HG02852 (cell line): ENCODE measurements at regions not wholly inside any gene's neighbourhood (a gene's known extent, or its start where the extent isn't known, plus 50 kb on each side); places are given as distances from the start of the nearest gene placed in this dataset.
"Not testable (repeated sequence)": the region's sequence is repeated elsewhere in the genome, so short reads cannot be mapped to it uniquely, and the experiment has no call there.

Experiments
- ATAC-seq: cut with Tn5 transposase; IDR thresholded peaks from one replicate; pipeline ENCODE4 v1.9.1; 2021; ENCODE audit warnings: mild to moderate bottlenecking, moderate library complexity; ENCODE audit not compliant: unreplicated experiment

DNA sequence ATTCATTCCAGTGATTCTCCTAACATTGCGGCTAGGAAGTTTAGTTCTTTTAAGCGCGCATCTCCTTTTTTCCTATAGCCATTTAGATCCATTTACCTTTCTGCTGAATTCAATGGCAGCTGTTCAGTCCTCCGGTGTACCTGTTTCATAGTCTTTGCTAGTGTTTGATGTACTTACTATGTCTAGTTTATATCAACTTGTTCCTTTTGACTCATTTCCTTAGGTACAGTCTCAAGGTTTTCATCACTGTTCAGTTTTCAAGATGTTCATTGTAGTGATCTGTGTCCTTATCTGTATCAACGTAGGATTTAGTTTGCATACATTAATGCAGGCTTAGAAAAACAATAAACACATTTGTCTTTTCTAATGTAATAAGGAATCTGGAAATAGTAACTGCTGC lies 59.0 kb upstream of the MBNL1 start:
- no peak for ATAC-seq

DNA sequence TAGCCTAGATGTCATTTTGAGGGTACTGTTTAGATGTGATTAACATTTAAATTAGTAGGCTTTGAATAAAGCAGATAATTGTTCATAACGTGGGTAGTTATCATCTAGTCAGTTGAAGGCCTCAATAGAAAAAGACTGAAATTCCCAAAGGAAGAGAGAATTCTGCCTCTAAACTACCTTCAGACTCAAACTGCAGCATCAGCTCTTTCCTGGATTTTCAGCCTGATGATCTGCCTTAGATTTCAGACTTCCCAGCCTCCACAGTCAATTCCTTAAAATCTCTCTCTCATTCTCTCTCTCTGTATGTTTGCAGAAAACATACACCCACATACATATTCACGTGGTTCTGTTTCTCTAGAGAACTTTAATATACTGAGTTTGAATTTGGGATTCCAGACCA lies 58.0 kb upstream of the MBNL1 start:
- ATAC-seq: no peak

DNA sequence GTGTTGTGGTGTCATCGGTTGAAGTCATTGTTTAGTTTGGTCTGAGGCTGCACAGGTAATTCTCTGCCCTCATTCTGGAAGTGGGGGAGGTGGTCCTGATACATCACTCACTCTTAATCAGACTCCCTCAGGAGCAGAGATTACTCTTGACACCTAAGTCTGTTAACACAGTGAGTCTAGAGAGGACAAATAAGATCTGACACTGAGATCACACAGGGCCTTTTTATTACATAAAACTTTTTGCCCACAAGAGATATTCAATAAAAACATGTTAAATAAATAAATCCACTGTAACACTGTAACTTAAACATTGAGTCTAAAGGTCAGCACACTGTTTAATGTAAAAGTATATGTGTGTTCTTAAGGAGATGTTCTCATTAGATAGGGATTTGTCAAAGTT lies 57.1 kb upstream of the MBNL1 start:
- no peak for ATAC-seq

DNA sequence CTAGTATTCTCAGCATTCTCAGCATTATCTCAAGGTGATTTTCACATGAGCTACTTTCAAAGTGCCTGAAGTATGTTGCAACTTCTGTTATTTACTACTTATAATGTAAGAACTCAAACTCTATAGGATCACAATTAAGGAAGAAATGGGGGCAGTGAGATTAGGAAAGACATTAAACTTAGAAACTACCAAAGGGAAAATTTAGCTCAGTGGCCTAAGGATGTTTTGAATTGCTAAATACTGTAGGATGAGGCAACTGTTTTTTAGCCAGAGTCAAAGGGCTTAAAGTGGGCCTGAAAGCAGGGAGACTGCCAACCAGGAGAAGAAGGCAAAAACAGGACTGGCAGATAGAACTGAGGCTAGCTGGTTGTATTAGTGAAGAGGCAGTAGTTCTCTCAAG lies 55.5 kb upstream of the MBNL1 start:
- ATAC-seq: no peak

DNA sequence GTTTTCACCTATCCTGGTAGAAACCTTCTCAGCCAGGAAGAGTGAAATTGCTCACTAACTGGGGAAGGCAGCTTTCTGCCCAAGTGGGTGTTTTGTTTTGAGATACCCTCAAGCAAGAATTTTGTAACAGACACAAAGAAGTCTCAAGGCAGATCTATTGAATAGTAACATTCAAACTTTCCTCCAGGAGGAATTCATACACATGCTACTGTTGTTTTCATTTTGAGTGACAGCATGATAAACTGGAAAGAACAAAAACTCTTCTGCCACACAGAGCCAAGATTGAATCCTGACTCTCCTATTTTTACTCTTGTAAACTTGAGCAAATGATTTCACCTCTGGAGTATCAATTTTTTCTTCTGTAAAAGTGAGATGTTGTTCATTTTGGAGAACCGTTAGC lies 54.8 kb upstream of the MBNL1 start:
- no peak for ATAC-seq

DNA sequence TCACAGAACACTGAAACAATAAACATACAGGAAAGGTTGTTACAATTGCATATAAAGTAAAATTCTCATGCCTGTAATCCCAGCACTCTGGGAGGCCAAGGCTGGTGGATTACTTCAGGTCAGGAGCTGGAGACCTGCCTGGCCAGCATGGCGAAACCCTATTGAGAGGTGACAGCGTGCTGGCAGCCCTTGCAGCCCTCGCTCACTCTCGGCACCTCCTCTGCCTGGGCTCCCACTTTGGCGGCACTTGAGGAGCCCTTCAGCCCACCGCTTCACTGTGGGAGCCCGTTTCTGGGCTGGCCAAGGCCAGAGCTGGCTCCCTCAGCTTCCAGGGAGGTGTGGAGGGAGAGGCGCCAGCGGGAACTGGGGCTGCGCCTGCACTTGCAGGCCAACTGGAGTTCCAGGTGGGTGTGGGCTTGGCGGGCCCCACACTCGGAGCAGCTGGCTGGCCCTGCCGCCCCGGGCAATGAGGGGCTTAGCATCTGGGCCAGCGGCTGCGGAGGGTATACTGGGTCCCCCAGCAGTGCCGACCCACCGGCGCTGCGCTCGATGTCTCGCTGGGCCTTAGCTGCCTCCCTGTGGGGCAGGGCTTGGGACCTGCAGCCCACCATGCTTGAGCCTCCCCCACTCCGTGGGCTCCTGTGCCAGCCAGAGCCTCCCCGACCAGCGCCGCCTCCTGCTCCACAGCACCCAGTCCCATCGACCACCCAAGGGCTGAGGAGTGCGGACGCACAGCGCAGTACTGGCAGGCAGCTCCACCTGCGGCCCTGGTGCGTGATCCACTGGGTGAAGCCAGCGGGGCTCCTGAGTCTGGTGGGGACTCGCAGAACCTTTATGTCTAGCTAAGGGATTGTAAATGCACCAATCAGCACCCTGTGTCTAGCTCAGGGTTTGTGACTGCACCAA lies 51.5 kb upstream of the MBNL1 start:
- not testable (repeated sequence) for ATAC-seq

DNA sequence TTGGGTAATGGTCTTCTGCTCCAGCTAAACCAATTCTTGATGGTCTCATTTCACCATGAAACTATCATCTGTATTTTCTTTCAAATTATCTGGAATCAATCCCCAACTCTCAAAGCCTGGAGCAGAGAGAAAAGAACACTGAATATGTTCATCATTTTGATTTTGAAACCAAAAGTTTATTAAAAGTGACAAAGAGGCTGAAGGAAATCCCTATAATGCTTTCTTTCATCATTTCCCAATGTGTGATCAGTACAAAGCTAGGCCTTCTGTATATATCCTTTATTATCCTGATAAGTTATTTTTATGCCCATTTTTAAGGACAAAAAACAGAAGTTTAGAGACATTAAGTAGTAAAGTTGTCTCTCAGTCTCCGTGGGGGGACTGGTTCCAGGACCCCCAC lies 50.1 kb upstream of the MBNL1 start:
- no peak for ATAC-seq
